Sigmoid colon (tissue), 4 donors: ENCODE measurements at regions not wholly inside any gene's neighbourhood (a gene's known extent, or its start where the extent isn't known, plus 50 kb on each side); places are given as distances from the start of the nearest gene placed in this dataset.

Experiments used
- EP300 ChIP-seq, 4 donors: sonication (generic); formaldehyde crosslinking; IDR thresholded peaks; one replicate each; pipeline ENCODE4 v1.6.1; 2017; ENCODE audit warnings: antibody characterized with exemption in 4 of 4
- POLR2A ChIP-seq, 2 donors: fragments of 450-650 bp; IDR thresholded peaks; one replicate each; pipeline ENCODE4 v1.6.1; 2016; ENCODE audit warnings: antibody characterized with exemption in 2 of 2, mild to moderate bottlenecking in 2 of 2, moderate library complexity in 2 of 2
- POLR2AphosphoS5 ChIP-seq, 4 donors: sonication (generic); formaldehyde crosslinking; IDR thresholded peaks; one replicate each; pipeline ENCODE4 v1.6.1; 2017; ENCODE audit warnings: antibody characterized with exemption in 4 of 4
- TF ChIP-seq, protein P1 (sequence below), 4 experiments: fragments of 450-650 bp in 3 of 4; fragments of 200-600 bp in 1 of 4; IDR thresholded peaks; one replicate each; pipeline ENCODE4 v1.5.1; 2016 to 2019; ENCODE audit warnings: antibody characterized with exemption in 4 of 4, mild to moderate bottlenecking in 3 of 4, moderate library complexity in 2 of 4

DNA sequence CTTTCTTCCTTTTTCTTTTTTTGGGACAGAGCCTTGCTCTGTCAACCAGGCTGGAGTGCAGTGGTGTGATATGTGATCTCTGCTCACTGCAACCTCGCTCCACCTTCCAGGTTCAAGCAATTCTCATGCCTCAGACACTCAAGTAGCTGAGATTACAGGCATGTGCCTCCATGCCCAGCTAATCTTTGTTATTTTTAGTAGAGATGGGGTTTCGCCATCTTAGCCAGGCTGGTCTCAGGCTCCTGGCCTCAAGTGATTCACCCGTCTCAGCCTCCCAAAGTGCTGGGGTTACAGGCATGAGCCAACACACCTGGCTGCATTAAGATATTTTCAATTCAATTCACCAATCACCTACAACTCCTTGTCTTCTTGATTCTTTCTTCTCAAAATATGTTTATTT, 1046.5 kb downstream of the GALC start:
- TF ChIP-seq, protein P1, sequence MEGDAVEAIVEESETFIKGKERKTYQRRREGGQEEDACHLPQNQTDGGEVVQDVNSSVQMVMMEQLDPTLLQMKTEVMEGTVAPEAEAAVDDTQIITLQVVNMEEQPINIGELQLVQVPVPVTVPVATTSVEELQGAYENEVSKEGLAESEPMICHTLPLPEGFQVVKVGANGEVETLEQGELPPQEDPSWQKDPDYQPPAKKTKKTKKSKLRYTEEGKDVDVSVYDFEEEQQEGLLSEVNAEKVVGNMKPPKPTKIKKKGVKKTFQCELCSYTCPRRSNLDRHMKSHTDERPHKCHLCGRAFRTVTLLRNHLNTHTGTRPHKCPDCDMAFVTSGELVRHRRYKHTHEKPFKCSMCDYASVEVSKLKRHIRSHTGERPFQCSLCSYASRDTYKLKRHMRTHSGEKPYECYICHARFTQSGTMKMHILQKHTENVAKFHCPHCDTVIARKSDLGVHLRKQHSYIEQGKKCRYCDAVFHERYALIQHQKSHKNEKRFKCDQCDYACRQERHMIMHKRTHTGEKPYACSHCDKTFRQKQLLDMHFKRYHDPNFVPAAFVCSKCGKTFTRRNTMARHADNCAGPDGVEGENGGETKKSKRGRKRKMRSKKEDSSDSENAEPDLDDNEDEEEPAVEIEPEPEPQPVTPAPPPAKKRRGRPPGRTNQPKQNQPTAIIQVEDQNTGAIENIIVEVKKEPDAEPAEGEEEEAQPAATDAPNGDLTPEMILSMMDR (IDR thresholded peaks at IDR 0.05), result no peak
- TF ChIP-seq POLR2A (IDR thresholded peaks at IDR 0.05) (no peak), POLR2AphosphoS5 (IDR thresholded peaks at IDR 0.05) (no peak), EP300 (IDR thresholded peaks at IDR 0.05) (no peak)
